ENCODE measurements at regions not wholly inside any gene's neighbourhood (a gene's known extent, or its start where the extent isn't known, plus 50 kb on each side); places are given as distances from the start of the nearest gene placed in this dataset.

DNA sequence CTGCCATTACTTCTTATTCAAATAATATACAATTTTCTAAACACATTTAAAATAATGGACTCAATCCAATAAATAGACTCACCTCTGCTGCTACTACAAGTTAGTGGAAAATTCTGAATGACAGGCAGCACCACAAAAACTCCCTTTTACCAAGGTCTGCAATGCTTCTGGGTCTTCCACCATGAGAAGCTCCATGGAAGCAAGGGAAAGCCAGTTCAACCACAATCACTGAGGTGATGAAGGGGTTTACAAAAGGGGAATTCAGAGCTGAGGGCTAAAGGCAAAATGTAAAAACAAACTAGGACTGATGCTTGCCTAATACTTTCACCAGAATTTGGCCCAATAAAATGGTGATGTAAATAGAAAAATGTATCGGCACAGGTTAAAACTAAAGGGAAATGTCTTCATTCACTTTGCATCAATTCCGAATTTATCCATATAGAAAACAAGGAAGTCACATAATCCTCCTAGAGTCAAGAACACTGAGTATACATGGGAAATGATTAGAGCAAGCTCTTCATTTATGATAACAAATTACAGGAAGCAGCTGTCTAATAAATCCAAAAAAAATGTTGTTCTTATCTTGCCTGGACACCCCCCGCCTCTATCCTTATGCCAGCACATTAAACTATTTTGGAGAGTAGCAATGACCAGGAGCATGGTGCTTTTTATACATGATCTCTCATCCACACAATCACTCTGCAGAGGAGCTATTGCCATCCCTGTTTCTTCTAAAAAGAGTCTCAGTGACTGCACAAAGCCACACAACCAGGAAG is 66.3 kb upstream of the NFIB start:
- Histone ChIP-seq H2AFZ (ENCODE audit: low read depth, low read length) (no peak overlapping the region), H3K27ac (ENCODE audit: extremely low read depth, low read depth, low read length) (no peak overlapping the region), H3K4me2 (ENCODE audit: insufficient read depth, low read length) (no peak overlapping the region), H3K79me2 (ENCODE audit: control insufficient read depth, insufficient read depth, low read length) (no peaks in the 10 kb centered on the region), H4K20me1 (replicated peaks; ENCODE audit: control insufficient read depth, insufficient read depth, low read length) (no peaks in the 10 kb centered on the region), H3K4me1 (replicated peaks in 1 of 2; ENCODE audit: control insufficient read depth in 2 of 2, insufficient read depth in 2 of 2, low read length in 2 of 2) (peaks cover 0 to 8% of the 10 kb centered on the region in 2 experiments; a peak in 2 of 5 replicates), H3K36me3 (ENCODE audit: control insufficient read depth, insufficient read depth, low read length) (no peaks in the 10 kb centered on the region), H3K9ac (ENCODE audit: insufficient read depth in 1 of 2, low read depth in 2 of 2, low read length in 2 of 2) (no peak overlapping the region), H3K9me1 (ENCODE audit: control insufficient read depth, insufficient read depth, low read length) (no peaks in the 10 kb centered on the region), H3K27me3 (ENCODE audit: control insufficient read depth in 2 of 2, insufficient read depth in 2 of 2, low read length in 2 of 2) (no peaks in the 10 kb centered on the region), H3K9me3 (replicated peaks; ENCODE audit: control insufficient read depth, insufficient read depth, low read depth, low read length) (no peaks in the 10 kb centered on the region), H3K4me3 (no peak overlapping the region)
- no peak for FAIRE-seq
- no peak for ATAC-seq
- BruUV-seq (replicated peaks): no TSS peak
- DNase-seq (ENCODE audit: extremely low read depth in 1 of 4, low spot score in 3 of 4): no peak
- in situ Hi-C loops (cut with MboI) (no loop called here), intact Hi-C loops (cut with micrococcal nuclease) (no loop called here)
- 60% methylated on average over 3 of the region's 3 CpGs for WGBS (ENCODE audit: insufficient coverage, low coverage, missing lambda C conversion rate)
- ChIA-PET CTCF (ENCODE audit: low intra/inter-chr PET ratio) (no interaction called here), POLR2A (interaction anchor here (0.6 to 1.2 kb wide), 2 partner anchors 16 to 65 kb away, joined by 3 read pairs; no protein-coding TSS in a partner anchor)
- TF ChIP-seq EZH2 (IDR thresholded peaks at IDR 0.05; ENCODE audit: borderline replicate concordance, low read depth, low read length) (no peak), RBBP5 (IDR thresholded peaks at IDR 0.05; ENCODE audit: borderline replicate concordance, insufficient read depth, low read length, poor library complexity, severe bottlenecking) (no peak), GTF2F1 (IDR thresholded peaks at IDR 0.05; ENCODE audit: low read depth, low read length) (no peak), HMG20A (CRISPR knock-in tag; conservative IDR thresholded peaks at IDR 0.05) (no peak), STAG1 (CRISPR knock-in tag; IDR thresholded peaks at IDR 0.05; ENCODE audit: borderline replicate concordance) (no peak), CXXC5 (CRISPR knock-in tag; IDR thresholded peaks at IDR 0.05) (no peak), ZNF696 (CRISPR knock-in tag; conservative IDR thresholded peaks at IDR 0.05) (no peak)
- TF ChIP-seq, protein P1, sequence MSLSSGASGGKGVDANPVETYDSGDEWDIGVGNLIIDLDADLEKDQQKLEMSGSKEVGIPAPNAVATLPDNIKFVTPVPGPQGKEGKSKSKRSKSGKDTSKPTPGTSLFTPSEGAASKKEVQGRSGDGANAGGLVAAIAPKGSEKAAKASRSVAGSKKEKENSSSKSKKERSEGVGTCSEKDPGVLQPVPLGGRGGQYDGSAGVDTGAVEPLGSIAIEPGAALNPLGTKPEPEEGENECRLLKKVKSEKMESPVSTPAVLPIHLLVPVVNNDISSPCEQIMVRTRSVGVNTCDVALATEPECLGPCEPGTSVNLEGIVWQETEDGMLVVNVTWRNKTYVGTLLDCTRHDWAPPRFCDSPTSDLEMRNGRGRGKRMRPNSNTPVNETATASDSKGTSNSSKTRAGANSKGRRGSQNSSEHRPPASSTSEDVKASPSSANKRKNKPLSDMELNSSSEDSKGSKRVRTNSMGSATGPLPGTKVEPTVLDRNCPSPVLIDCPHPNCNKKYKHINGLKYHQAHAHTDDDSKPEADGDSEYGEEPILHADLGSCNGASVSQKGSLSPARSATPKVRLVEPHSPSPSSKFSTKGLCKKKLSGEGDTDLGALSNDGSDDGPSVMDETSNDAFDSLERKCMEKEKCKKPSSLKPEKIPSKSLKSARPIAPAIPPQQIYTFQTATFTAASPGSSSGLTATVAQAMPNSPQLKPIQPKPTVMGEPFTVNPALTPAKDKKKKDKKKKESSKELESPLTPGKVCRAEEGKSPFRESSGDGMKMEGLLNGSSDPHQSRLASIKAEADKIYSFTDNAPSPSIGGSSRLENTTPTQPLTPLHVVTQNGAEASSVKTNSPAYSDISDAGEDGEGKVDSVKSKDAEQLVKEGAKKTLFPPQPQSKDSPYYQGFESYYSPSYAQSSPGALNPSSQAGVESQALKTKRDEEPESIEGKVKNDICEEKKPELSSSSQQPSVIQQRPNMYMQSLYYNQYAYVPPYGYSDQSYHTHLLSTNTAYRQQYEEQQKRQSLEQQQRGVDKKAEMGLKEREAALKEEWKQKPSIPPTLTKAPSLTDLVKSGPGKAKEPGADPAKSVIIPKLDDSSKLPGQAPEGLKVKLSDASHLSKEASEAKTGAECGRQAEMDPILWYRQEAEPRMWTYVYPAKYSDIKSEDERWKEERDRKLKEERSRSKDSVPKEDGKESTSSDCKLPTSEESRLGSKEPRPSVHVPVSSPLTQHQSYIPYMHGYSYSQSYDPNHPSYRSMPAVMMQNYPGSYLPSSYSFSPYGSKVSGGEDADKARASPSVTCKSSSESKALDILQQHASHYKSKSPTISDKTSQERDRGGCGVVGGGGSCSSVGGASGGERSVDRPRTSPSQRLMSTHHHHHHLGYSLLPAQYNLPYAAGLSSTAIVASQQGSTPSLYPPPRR (CRISPR knock-in tag; IDR thresholded peaks at IDR 0.05; ENCODE audit: borderline replicate concordance): no peak
- TF ChIP-seq, protein P2, sequence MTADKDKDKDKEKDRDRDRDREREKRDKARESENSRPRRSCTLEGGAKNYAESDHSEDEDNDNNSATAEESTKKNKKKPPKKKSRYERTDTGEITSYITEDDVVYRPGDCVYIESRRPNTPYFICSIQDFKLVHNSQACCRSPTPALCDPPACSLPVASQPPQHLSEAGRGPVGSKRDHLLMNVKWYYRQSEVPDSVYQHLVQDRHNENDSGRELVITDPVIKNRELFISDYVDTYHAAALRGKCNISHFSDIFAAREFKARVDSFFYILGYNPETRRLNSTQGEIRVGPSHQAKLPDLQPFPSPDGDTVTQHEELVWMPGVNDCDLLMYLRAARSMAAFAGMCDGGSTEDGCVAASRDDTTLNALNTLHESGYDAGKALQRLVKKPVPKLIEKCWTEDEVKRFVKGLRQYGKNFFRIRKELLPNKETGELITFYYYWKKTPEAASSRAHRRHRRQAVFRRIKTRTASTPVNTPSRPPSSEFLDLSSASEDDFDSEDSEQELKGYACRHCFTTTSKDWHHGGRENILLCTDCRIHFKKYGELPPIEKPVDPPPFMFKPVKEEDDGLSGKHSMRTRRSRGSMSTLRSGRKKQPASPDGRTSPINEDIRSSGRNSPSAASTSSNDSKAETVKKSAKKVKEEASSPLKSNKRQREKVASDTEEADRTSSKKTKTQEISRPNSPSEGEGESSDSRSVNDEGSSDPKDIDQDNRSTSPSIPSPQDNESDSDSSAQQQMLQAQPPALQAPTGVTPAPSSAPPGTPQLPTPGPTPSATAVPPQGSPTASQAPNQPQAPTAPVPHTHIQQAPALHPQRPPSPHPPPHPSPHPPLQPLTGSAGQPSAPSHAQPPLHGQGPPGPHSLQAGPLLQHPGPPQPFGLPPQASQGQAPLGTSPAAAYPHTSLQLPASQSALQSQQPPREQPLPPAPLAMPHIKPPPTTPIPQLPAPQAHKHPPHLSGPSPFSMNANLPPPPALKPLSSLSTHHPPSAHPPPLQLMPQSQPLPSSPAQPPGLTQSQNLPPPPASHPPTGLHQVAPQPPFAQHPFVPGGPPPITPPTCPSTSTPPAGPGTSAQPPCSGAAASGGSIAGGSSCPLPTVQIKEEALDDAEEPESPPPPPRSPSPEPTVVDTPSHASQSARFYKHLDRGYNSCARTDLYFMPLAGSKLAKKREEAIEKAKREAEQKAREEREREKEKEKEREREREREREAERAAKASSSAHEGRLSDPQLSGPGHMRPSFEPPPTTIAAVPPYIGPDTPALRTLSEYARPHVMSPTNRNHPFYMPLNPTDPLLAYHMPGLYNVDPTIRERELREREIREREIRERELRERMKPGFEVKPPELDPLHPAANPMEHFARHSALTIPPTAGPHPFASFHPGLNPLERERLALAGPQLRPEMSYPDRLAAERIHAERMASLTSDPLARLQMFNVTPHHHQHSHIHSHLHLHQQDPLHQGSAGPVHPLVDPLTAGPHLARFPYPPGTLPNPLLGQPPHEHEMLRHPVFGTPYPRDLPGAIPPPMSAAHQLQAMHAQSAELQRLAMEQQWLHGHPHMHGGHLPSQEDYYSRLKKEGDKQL (CRISPR knock-in tag; IDR thresholded peaks at IDR 0.05; ENCODE audit: borderline replicate concordance): no peak
- TF ChIP-seq, protein P3, sequence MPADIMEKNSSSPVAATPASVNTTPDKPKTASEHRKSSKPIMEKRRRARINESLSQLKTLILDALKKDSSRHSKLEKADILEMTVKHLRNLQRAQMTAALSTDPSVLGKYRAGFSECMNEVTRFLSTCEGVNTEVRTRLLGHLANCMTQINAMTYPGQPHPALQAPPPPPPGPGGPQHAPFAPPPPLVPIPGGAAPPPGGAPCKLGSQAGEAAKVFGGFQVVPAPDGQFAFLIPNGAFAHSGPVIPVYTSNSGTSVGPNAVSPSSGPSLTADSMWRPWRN (IDR thresholded peaks at IDR 0.05; ENCODE audit: low read depth): no peak

Measured in K562 (cell line).